ENCODE measurements at regions not wholly inside any gene's neighbourhood (a gene's known extent, or its start where the extent isn't known, plus 50 kb on each side); places are given as distances from the start of the nearest gene placed in this dataset.

- POLR2A ChIA-PET, result no interaction called here
- no TSS peak for BruUV-seq (replicated peaks)
- Histone ChIP-seq H3K4me3 (ENCODE audit: low read depth, low read length) (no peak overlapping the region), H3K27me3 (replicated peaks; ENCODE audit: control insufficient read depth, insufficient read depth, low read length) (no peaks in the 10 kb centered on the region), H3K4me1 (peaks cover 3% of the 10 kb centered on the region; the same call in 1 of the 2 replicates), H3K9me3 (no peaks in the 10 kb centered on the region), H3K36me3 (ENCODE audit: control insufficient read depth, insufficient read depth, low read length) (no peaks in the 10 kb centered on the region)
- intact Hi-C loops (cut with micrococcal nuclease; ENCODE audit: unreplicated experiment), result no loop called here
- H3K4me1 Mint-ChIP-seq (ENCODE audit: low read depth, unreplicated experiment), result peaks cover 4% of the 10 kb centered on the region
- H3K9me3 Mint-ChIP-seq (ENCODE audit: unreplicated experiment), result no peaks in the 10 kb centered on the region
- H3K4me3 Mint-ChIP-seq (ENCODE audit: unreplicated experiment), result no peak overlapping the region
- CTCF ChIA-PET, result no interaction called here
- no peaks in the 10 kb centered on the region for H3K36me3 Mint-ChIP-seq (ENCODE audit: insufficient read depth, unreplicated experiment)
- TF ChIP-seq CTCF (IDR thresholded peaks at IDR 0.05; ENCODE audit: insufficient read depth in 1 of 2, low read depth in 1 of 2, low read length in 1 of 2, severe bottlenecking in 1 of 2, unreplicated experiment in 1 of 2), result no peak
- H3K27ac Mint-ChIP-seq (ENCODE audit: unreplicated experiment), result no peak overlapping the region
- DNase-seq, result no peak
- H3K27me3 Mint-ChIP-seq (ENCODE audit: insufficient read depth, unreplicated experiment), result no peaks in the 10 kb centered on the region
Measured at GRCh38 chr2:41972819-41973218, 75.0 kb upstream of the PKDCC start.

GRCh38 chr2:41973871-41974270 lies 74.0 kb upstream of the PKDCC start:
- Histone ChIP-seq H3K4me3 (ENCODE audit: low read depth, low read length) (no peak overlapping the region), H3K9me3 (no peaks in the 10 kb centered on the region), H3K4me1 (no peaks in the 10 kb centered on the region), H3K36me3 (ENCODE audit: control insufficient read depth, insufficient read depth, low read length) (no peaks in the 10 kb centered on the region), H3K27me3 (replicated peaks; ENCODE audit: control insufficient read depth, insufficient read depth, low read length) (no peaks in the 10 kb centered on the region)
- Mint-ChIP-seq H3K4me1 (ENCODE audit: low read depth, unreplicated experiment) (peaks cover 4% of the 10 kb centered on the region), H3K27me3 (ENCODE audit: insufficient read depth, unreplicated experiment) (no peaks in the 10 kb centered on the region), H3K36me3 (ENCODE audit: insufficient read depth, unreplicated experiment) (no peaks in the 10 kb centered on the region), H3K27ac (ENCODE audit: unreplicated experiment) (no peak overlapping the region), H3K9me3 (ENCODE audit: unreplicated experiment) (no peaks in the 10 kb centered on the region), H3K4me3 (ENCODE audit: unreplicated experiment) (no peak overlapping the region)
- ChIA-PET POLR2A (no interaction called here), CTCF (no interaction called here)
- TF ChIP-seq CTCF (IDR thresholded peaks at IDR 0.05; ENCODE audit: insufficient read depth in 1 of 2, low read depth in 1 of 2, low read length in 1 of 2, severe bottlenecking in 1 of 2, unreplicated experiment in 1 of 2), result no peak
- DNase-seq, result no peak
- intact Hi-C loops (cut with micrococcal nuclease; ENCODE audit: unreplicated experiment), result no loop called here
- no TSS peak for BruUV-seq (replicated peaks)

GRCh38 chr2:41981417-41981816 lies 66.4 kb upstream of the PKDCC start:
- intact Hi-C loops (cut with micrococcal nuclease; ENCODE audit: unreplicated experiment), result no loop called here
- Mint-ChIP-seq H3K9me3 (ENCODE audit: unreplicated experiment) (no peaks in the 10 kb centered on the region), H3K4me1 (ENCODE audit: low read depth, unreplicated experiment) (peaks cover 8% of the 10 kb centered on the region), H3K27me3 (ENCODE audit: insufficient read depth, unreplicated experiment) (no peaks in the 10 kb centered on the region), H3K36me3 (ENCODE audit: insufficient read depth, unreplicated experiment) (no peaks in the 10 kb centered on the region), H3K4me3 (ENCODE audit: unreplicated experiment) (no peak overlapping the region), H3K27ac (ENCODE audit: unreplicated experiment) (no peak overlapping the region)
- H3K4me1 ChIP-seq, result no peaks in the 10 kb centered on the region
- ChIA-PET POLR2A (no interaction called here), CTCF (no interaction called here)
- TF ChIP-seq CTCF (IDR thresholded peaks at IDR 0.05; ENCODE audit: insufficient read depth in 1 of 2, low read depth in 1 of 2, low read length in 1 of 2, severe bottlenecking in 1 of 2, unreplicated experiment in 1 of 2), result no peak
- H3K4me3 ChIP-seq (ENCODE audit: low read depth, low read length), result no peak overlapping the region
- no peaks in the 10 kb centered on the region for H3K9me3 ChIP-seq
- H3K27me3 ChIP-seq (replicated peaks; ENCODE audit: control insufficient read depth, insufficient read depth, low read length), result no peaks in the 10 kb centered on the region
- no TSS peak for BruUV-seq (replicated peaks)
- no peaks in the 10 kb centered on the region for H3K36me3 ChIP-seq (ENCODE audit: control insufficient read depth, insufficient read depth, low read length)
- no peak for DNase-seq
